DMS53 treated with DMSO at 0.1 percent for 48 hours (cell line): ENCODE measurements at regions not wholly inside any gene's neighbourhood (a gene's known extent, or its start where the extent isn't known, plus 50 kb on each side); places are given as distances from the start of the nearest gene placed in this dataset.

Source experiments
- DNase-seq: peaks from one replicate; lab custom pipeline; 2025; ENCODE audit not compliant: unreplicated experiment; lab: John Stamatoyannopoulos, UW

- no peak for DNase-seq
Observed at GRCh38 chr6:168212362-168212761, 107.2 kb downstream of the DACT2 start.

- DNase-seq, result no peak
Observed at GRCh38 chr6:168211681-168212080, 107.9 kb downstream of the DACT2 start.

- DNase-seq, result no peak
Observed at GRCh38 chr6:168210239-168211105, 109.1 kb downstream of the DACT2 start.

- no peak for DNase-seq
Observed at GRCh38 chr6:168209420-168209819, 110.2 kb downstream of the DACT2 start.

- DNase-seq, result no peak
Observed at GRCh38 chr6:168208854-168209253, 110.7 kb downstream of the DACT2 start.

- no peak for DNase-seq
Observed at GRCh38 chr6:168208402-168208801, 111.2 kb downstream of the DACT2 start.

- no peak for DNase-seq
Observed at GRCh38 chr6:168207421-168208175, 112.0 kb downstream of the DACT2 start.

GRCh38 chr6:168206661-168207274, 112.8 kb downstream of the DACT2 start:
- no peak for DNase-seq

GRCh38 chr6:168206186-168206585, 113.4 kb downstream of the DACT2 start:
- no peak for DNase-seq

- no peak for DNase-seq
Observed at GRCh38 chr6:168201799-168202198, 117.8 kb downstream of the DACT2 start.

- peak; percentile 47 for DNase-seq
Observed at GRCh38 chr6:168201383-168201782, 118.2 kb downstream of the DACT2 start.

- no peak for DNase-seq
Observed at GRCh38 chr6:168200571-168201134, 118.9 kb downstream of the DACT2 start.

GRCh38 chr6:168198302-168199180, 119.5 kb upstream of the FRMD1 start:
- DNase-seq, result no peak

GRCh38 chr6:168197636-168198301, 118.8 kb upstream of the FRMD1 start:
- no peak for DNase-seq

- DNase-seq, result no peak
Observed at GRCh38 chr6:168196881-168197635, 118.0 kb upstream of the FRMD1 start.

GRCh38 chr6:168196385-168196860, 117.4 kb upstream of the FRMD1 start:
- DNase-seq, result peak; percentile 92

GRCh38 chr6:168195712-168196111, 116.7 kb upstream of the FRMD1 start:
- DNase-seq, result no peak

GRCh38 chr6:168194732-168195567, 115.9 kb upstream of the FRMD1 start:
- peak; percentile 41 for DNase-seq
